ENCODE measurements at regions not wholly inside any gene's neighbourhood (a gene's known extent, or its start where the extent isn't known, plus 50 kb on each side); places are given as distances from the start of the nearest gene placed in this dataset.

- no peak overlapping the region for H3K9ac ChIP-seq (ENCODE audit: low read depth in 1 of 2, low read length in 2 of 2)
- no peaks in the 10 kb centered on the region for H3K4me1 ChIP-seq (ENCODE audit: control insufficient read depth in 4 of 4, insufficient read depth in 4 of 4, low read length in 3 of 4)
- no peak overlapping the region for H3K4me3 ChIP-seq (ENCODE audit: low read depth in 1 of 3, low read length in 3 of 3)
- H3K27me3 ChIP-seq (ENCODE audit: control insufficient read depth in 4 of 4, insufficient read depth in 4 of 4, low read length in 3 of 4) = no peaks in the 10 kb centered on the region
- H3K9me3 ChIP-seq (ENCODE audit: control insufficient read depth in 4 of 4, low read length in 3 of 4) = no peaks in the 10 kb centered on the region
- H3K27ac ChIP-seq (ENCODE audit: low read depth in 1 of 2, low read length in 2 of 2) = no peak overlapping the region
- no peak for DNase-seq (ENCODE audit: low spot score)
- no peak for TF ChIP-seq TAF1 (conservative IDR thresholded peaks at IDR 0.05)
- TF ChIP-seq RAD21 (IDR thresholded peaks at IDR 0.05) = no peak
- TF ChIP-seq FOXA1 (IDR thresholded peaks at IDR 0.05) = no peak
- TF ChIP-seq YY1 (IDR thresholded peaks at IDR 0.05) = no peak
- no peak for TF ChIP-seq HNF4G (IDR thresholded peaks at IDR 0.05)
- H3K36me3 ChIP-seq (ENCODE audit: control insufficient read depth in 4 of 4, insufficient read depth in 3 of 4, low read depth in 1 of 4, low read length in 3 of 4) = no peaks in the 10 kb centered on the region
These were observed 383.2 kb upstream of the KCNMB2 start for GRCh38 chr3:178152988-178153387.

DNA sequence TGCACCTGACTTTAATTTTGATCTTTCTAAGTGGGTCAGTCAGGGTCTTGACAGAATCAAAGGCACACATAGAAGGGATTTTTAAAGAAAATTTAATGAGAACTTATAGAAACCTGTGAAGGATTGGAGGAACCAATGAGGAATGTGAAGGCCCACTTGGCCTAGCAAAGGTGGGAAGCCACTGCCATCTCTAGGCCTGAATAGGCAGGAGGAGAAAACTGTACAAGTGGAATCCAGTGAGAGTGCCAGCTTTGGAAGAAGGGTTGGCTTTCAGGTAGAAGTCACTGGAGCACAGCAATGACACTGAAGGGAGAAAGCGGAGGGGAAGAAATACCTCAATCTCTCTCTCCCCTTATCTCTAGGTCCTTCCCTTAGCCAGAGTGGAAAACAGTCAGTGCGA lies 380.7 kb upstream of the KCNMB2 start:
- no peaks in the 10 kb centered on the region for H3K36me3 ChIP-seq (ENCODE audit: control insufficient read depth in 4 of 4, insufficient read depth in 3 of 4, low read depth in 1 of 4, low read length in 3 of 4)
- H3K27me3 ChIP-seq (ENCODE audit: control insufficient read depth in 4 of 4, insufficient read depth in 4 of 4, low read length in 3 of 4) = no peaks in the 10 kb centered on the region
- no peak overlapping the region for H3K9ac ChIP-seq (ENCODE audit: low read depth in 1 of 2, low read length in 2 of 2)
- 97% methylated on average over 2 of the region's 2 CpGs for WGBS
- TF ChIP-seq RAD21 (IDR thresholded peaks at IDR 0.05) (peak; percentile 25 to 36), SP1 (IDR thresholded peaks at IDR 0.05) (no peak), FOXA1 (IDR thresholded peaks at IDR 0.05) (no peak), EGR1 (IDR thresholded peaks at IDR 0.05; ENCODE audit: low read depth in 2 of 2) (no peak)
- TF ChIP-seq, protein P1, sequence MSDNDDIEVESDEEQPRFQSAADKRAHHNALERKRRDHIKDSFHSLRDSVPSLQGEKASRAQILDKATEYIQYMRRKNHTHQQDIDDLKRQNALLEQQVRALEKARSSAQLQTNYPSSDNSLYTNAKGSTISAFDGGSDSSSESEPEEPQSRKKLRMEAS (IDR thresholded peaks at IDR 0.05) = no peak
- H3K4me3 ChIP-seq (ENCODE audit: low read depth in 1 of 3, low read length in 3 of 3) = no peak overlapping the region
- H3K27ac ChIP-seq (ENCODE audit: low read depth in 1 of 2, low read length in 2 of 2) = no peak overlapping the region
- DNase-seq (ENCODE audit: low spot score) = no peak
- H3K4me1 ChIP-seq (ENCODE audit: control insufficient read depth in 4 of 4, insufficient read depth in 4 of 4, low read length in 3 of 4) = no peaks in the 10 kb centered on the region
- H3K9me3 ChIP-seq (ENCODE audit: control insufficient read depth in 4 of 4, low read length in 3 of 4) = no peaks in the 10 kb centered on the region

GRCh38 chr3:178156301-178156700 lies 379.9 kb upstream of the KCNMB2 start:
- Histone ChIP-seq H3K9ac (ENCODE audit: low read depth in 1 of 2, low read length in 2 of 2) (no peak overlapping the region), H3K4me3 (ENCODE audit: low read depth in 1 of 3, low read length in 3 of 3) (no peak overlapping the region), H3K9me3 (ENCODE audit: control insufficient read depth in 4 of 4, low read length in 3 of 4) (no peaks in the 10 kb centered on the region), H3K4me1 (ENCODE audit: control insufficient read depth in 4 of 4, insufficient read depth in 4 of 4, low read length in 3 of 4) (no peaks in the 10 kb centered on the region), H3K27me3 (ENCODE audit: control insufficient read depth in 4 of 4, insufficient read depth in 4 of 4, low read length in 3 of 4) (no peaks in the 10 kb centered on the region), H3K27ac (ENCODE audit: low read depth in 1 of 2, low read length in 2 of 2) (no peak overlapping the region), H3K36me3 (ENCODE audit: control insufficient read depth in 4 of 4, insufficient read depth in 3 of 4, low read depth in 1 of 4, low read length in 3 of 4) (no peaks in the 10 kb centered on the region)
- DNase-seq (ENCODE audit: low spot score) = no peak
- 66% methylated on average over 4 of the region's 4 CpGs for WGBS
- TF ChIP-seq EGR1 (IDR thresholded peaks at IDR 0.05; ENCODE audit: low read depth in 2 of 2) = no peak
- TF ChIP-seq YY1 (IDR thresholded peaks at IDR 0.05) = no peak
- TF ChIP-seq, protein P2, sequence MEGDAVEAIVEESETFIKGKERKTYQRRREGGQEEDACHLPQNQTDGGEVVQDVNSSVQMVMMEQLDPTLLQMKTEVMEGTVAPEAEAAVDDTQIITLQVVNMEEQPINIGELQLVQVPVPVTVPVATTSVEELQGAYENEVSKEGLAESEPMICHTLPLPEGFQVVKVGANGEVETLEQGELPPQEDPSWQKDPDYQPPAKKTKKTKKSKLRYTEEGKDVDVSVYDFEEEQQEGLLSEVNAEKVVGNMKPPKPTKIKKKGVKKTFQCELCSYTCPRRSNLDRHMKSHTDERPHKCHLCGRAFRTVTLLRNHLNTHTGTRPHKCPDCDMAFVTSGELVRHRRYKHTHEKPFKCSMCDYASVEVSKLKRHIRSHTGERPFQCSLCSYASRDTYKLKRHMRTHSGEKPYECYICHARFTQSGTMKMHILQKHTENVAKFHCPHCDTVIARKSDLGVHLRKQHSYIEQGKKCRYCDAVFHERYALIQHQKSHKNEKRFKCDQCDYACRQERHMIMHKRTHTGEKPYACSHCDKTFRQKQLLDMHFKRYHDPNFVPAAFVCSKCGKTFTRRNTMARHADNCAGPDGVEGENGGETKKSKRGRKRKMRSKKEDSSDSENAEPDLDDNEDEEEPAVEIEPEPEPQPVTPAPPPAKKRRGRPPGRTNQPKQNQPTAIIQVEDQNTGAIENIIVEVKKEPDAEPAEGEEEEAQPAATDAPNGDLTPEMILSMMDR (IDR thresholded peaks at IDR 0.05; ENCODE audit: low read depth, low read length, missing input control) = no peak
- no peak for TF ChIP-seq FOXA2 (IDR thresholded peaks at IDR 0.05)
- no peak for TF ChIP-seq FOXA1 (IDR thresholded peaks at IDR 0.05)
- TF ChIP-seq ATF3 (IDR thresholded peaks at IDR 0.05) = no peak

- no peaks in the 10 kb centered on the region for H3K36me3 ChIP-seq (ENCODE audit: control insufficient read depth in 4 of 4, insufficient read depth in 3 of 4, low read depth in 1 of 4, low read length in 3 of 4)
- no peak overlapping the region for H3K4me3 ChIP-seq (ENCODE audit: low read depth in 1 of 3, low read length in 3 of 3)
- no peaks in the 10 kb centered on the region for H3K9me3 ChIP-seq (ENCODE audit: control insufficient read depth in 4 of 4, low read length in 3 of 4)
- H3K4me1 ChIP-seq (ENCODE audit: control insufficient read depth in 4 of 4, insufficient read depth in 4 of 4, low read length in 3 of 4) = no peaks in the 10 kb centered on the region
- no peak for TF ChIP-seq RAD21 (IDR thresholded peaks at IDR 0.05)
- no peak for TF ChIP-seq FOXA2 (IDR thresholded peaks at IDR 0.05)
- no peak for TF ChIP-seq RXRA (IDR thresholded peaks at IDR 0.05)
- TF ChIP-seq, protein P3, sequence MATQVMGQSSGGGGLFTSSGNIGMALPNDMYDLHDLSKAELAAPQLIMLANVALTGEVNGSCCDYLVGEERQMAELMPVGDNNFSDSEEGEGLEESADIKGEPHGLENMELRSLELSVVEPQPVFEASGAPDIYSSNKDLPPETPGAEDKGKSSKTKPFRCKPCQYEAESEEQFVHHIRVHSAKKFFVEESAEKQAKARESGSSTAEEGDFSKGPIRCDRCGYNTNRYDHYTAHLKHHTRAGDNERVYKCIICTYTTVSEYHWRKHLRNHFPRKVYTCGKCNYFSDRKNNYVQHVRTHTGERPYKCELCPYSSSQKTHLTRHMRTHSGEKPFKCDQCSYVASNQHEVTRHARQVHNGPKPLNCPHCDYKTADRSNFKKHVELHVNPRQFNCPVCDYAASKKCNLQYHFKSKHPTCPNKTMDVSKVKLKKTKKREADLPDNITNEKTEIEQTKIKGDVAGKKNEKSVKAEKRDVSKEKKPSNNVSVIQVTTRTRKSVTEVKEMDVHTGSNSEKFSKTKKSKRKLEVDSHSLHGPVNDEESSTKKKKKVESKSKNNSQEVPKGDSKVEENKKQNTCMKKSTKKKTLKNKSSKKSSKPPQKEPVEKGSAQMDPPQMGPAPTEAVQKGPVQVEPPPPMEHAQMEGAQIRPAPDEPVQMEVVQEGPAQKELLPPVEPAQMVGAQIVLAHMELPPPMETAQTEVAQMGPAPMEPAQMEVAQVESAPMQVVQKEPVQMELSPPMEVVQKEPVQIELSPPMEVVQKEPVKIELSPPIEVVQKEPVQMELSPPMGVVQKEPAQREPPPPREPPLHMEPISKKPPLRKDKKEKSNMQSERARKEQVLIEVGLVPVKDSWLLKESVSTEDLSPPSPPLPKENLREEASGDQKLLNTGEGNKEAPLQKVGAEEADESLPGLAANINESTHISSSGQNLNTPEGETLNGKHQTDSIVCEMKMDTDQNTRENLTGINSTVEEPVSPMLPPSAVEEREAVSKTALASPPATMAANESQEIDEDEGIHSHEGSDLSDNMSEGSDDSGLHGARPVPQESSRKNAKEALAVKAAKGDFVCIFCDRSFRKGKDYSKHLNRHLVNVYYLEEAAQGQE (IDR thresholded peaks at IDR 0.05) = no peak
- no peak for TF ChIP-seq GABPA (IDR thresholded peaks at IDR 0.05 in 1 of 2, conservative IDR thresholded peaks at IDR 0.05 in 1 of 2)
- TF ChIP-seq TAF1 (conservative IDR thresholded peaks at IDR 0.05) = no peak
- TF ChIP-seq HNF4A (conservative IDR thresholded peaks at IDR 0.05) = no peak
- peak; percentile 26 for TF ChIP-seq NR2F2 (IDR thresholded peaks at IDR 0.05)
- TF ChIP-seq ATF3 (IDR thresholded peaks at IDR 0.05) = no peak
- no peak overlapping the region for H3K9ac ChIP-seq (ENCODE audit: low read depth in 1 of 2, low read length in 2 of 2)
- H3K27ac ChIP-seq (ENCODE audit: low read depth in 1 of 2, low read length in 2 of 2) = no peak overlapping the region
- 68% methylated on average over 2 of the region's 2 CpGs for WGBS
- DNase-seq (ENCODE audit: low spot score) = no peak
- H3K27me3 ChIP-seq (ENCODE audit: control insufficient read depth in 4 of 4, insufficient read depth in 4 of 4, low read length in 3 of 4) = no peaks in the 10 kb centered on the region
These were observed 376.5 kb upstream of the KCNMB2 start for GRCh38 chr3:178159691-178160220.
